HepG2 (cell line): ENCODE measurements at regions not wholly inside any gene's neighbourhood (a gene's known extent, or its start where the extent isn't known, plus 50 kb on each side); places are given as distances from the start of the nearest gene placed in this dataset.

Experiments
- ATAC-seq: fragments of 200-7000 bp; cut with Tn5 transposase; 3 replicates; pipeline ENCODE4 v1.9.1; 2020; ENCODE audit warnings: mild to moderate bottlenecking, moderate library complexity
- BruUV-seq: library from RNA; stranded (reverse); fragments of 400-500 nt; replicated peaks from 2 replicates; lab custom pipeline; 2021; lab: Mats Ljungman, UMichigan
- CTCF ChIA-PET: fragments of 300-600 bp; formaldehyde crosslinking; extraction: SDS; loops from one replicate; lab custom pipeline; 2021; ENCODE audit warnings: low total read pairs, inconsistent platforms, low intra/inter-chr PET ratio; lab: Yijun Ruan, JAX
- POLR2A ChIA-PET: fragments of 350-600 bp; sonication (Branson Sonifier 250); formaldehyde crosslinking; loops from one replicate; lab custom pipeline; 2020; ENCODE audit warnings: antibody characterized with exemption, inconsistent platforms; lab: Yijun Ruan, JAX
- DNase-seq: peaks from one replicate; pipeline ENCODE4 v3.0.0-alpha.2; 2015; ENCODE audit warnings: low spot score
- FAIRE-seq: peaks from 3 replicates; lab custom pipeline; 2011; peaks lifted over from hg19 to GRCh38; lab: Jason Lieb, UNC
- H2AFZ ChIP-seq: one replicate; pipeline ENCODE4 v1.6.1; 2011; ENCODE audit warnings: low read length, inconsistent platforms
- H3K27ac ChIP-seq: fragments of 300-600 bp; 3 replicates; pipeline ENCODE4 v1.8.0; 2011; ENCODE audit warnings: mixed run types, mild to moderate bottlenecking, mixed read lengths, low read length, inconsistent platforms; ENCODE audit not compliant: insufficient read depth; ENCODE audit errors: extremely low read length
- H3K27me3 ChIP-seq, 2 experiments: fragments of 200-600 bp in 1 of 2; 2 replicates in 1 of 2; 3 replicates in 1 of 2; pipeline versions ENCODE4 v1.6.0 to v1.8.0; 2011; ENCODE audit warnings: low read length in 2 of 2, mild to moderate bottlenecking in 2 of 2, moderate library complexity in 2 of 2, inconsistent platforms in 1 of 2; ENCODE audit not compliant: insufficient read depth in 2 of 2, control insufficient read depth in 1 of 2
- H3K36me3 ChIP-seq, 2 experiments: fragments of 200-600 bp in 1 of 2; replicated peaks in 1 of 2; 2 replicates in 1 of 2; 3 replicates in 1 of 2; pipeline versions ENCODE4 v1.5.1 to v1.8.0; 2011; ENCODE audit warnings: low read length in 2 of 2, inconsistent platforms in 1 of 2; ENCODE audit not compliant: insufficient read depth in 2 of 2, control insufficient read depth in 1 of 2
- H3K4me1 ChIP-seq: 2 replicates; pipeline ENCODE4 v1.5.1; 2012; ENCODE audit warnings: low read length, inconsistent platforms; ENCODE audit not compliant: insufficient read depth
- H3K4me2 ChIP-seq: 2 replicates; pipeline ENCODE4 v1.6.0; 2011; ENCODE audit warnings: low read depth, low read length, inconsistent platforms
- H3K4me3 ChIP-seq, 3 experiments: fragments of 200-600 bp in 1 of 3; sonication (generic), shearing (Covaris generic) in 1 of 3; replicated peaks in 1 of 3; 2 replicates each; pipeline ENCODE4 v1.5.1; 2011 to 2016; ENCODE audit warnings: low read length in 3 of 3, inconsistent platforms in 2 of 3, low read depth in 2 of 3, mild to moderate bottlenecking in 2 of 3, control low read depth in 1 of 3, mixed read lengths in 1 of 3; ENCODE audit not compliant: insufficient read depth in 1 of 3
- H3K79me2 ChIP-seq: one replicate; pipeline ENCODE4 v1.6.1; 2011; ENCODE audit warnings: low read length, inconsistent platforms; ENCODE audit not compliant: insufficient read depth
- H3K9ac ChIP-seq: 2 replicates; pipeline ENCODE4 v1.6.0; 2011; ENCODE audit warnings: mild to moderate bottlenecking, low read depth, low read length, inconsistent platforms; ENCODE audit not compliant: insufficient read depth
- H3K9me3 ChIP-seq: 2 replicates; pipeline ENCODE4 v1.5.1; 2012; ENCODE audit warnings: mild to moderate bottlenecking, low read length
- H4K20me1 ChIP-seq: 2 replicates; pipeline ENCODE4 v1.6.0; 2011; ENCODE audit warnings: inconsistent platforms, mild to moderate bottlenecking, low read length, moderate library complexity; ENCODE audit not compliant: insufficient read depth
- EP300 ChIP-seq, 3 experiments: sonication (generic) in 1 of 3; formaldehyde crosslinking in 1 of 3; IDR thresholded peaks; 2 replicates each; pipeline versions ENCODE4 v1.5.1 to v1.6.1; 2011 to 2020; ENCODE audit warnings: low read depth in 2 of 3, low read length in 2 of 3, borderline replicate concordance in 1 of 3, improper control_type of control experiment in 1 of 3, mild to moderate bottlenecking in 1 of 3, missing genetic modification reagents in 1 of 3, moderate library complexity in 1 of 3
- PAX8 ChIP-seq: sonication (generic); formaldehyde crosslinking; IDR thresholded peaks from 2 replicates; pipeline ENCODE4 v1.8.0; 2022; ENCODE audit warnings: mild to moderate bottlenecking, missing genetic modification reagents, borderline replicate concordance
- TRAFD1 ChIP-seq: sonication (generic); formaldehyde crosslinking; IDR thresholded peaks from 2 replicates; pipeline ENCODE4 v1.5.1; 2020; ENCODE audit warnings: missing genetic modification reagents, mild to moderate bottlenecking, borderline replicate concordance
- ZNF337 ChIP-seq: sonication (generic); formaldehyde crosslinking; IDR thresholded peaks from 2 replicates; pipeline ENCODE4 v1.5.1; 2020; ENCODE audit warnings: missing genetic modification reagents, low read depth, mild to moderate bottlenecking, borderline replicate concordance
- WGBS: methylation state at CpG from one replicate; pipeline ENCODE4 v1.1.6; 2017; ENCODE audit warnings: low lambda C conversion rate; 5-methylcytosine and 5-hydroxymethylcytosine counted together
- in situ Hi-C: cut with HindIII; loops from 2 replicates; pipeline ENCODE4 v1.10.0; 2017; ENCODE audit warnings: low pct_unique_long_range_greater_than_20kb; ENCODE audit not compliant: extremely low pct_ligation_motif_present
- intact Hi-C: fragments of 100-400 bp; cut with micrococcal nuclease; formaldehyde crosslinking; loops from one replicate; pipeline ENCODE4 v1.10.0; 2022; ENCODE audit not compliant: unreplicated experiment

GRCh38 chr10:71045936-71046335 lies 157.6 kb upstream of the PCBD1 start (continued):
- no peak for TF ChIP-seq TRAFD1 (CRISPR knock-in tag)

- FAIRE-seq (no peak), ATAC-seq (no peak), DNase-seq (no peak)
- Histone ChIP-seq H3K4me3 (no peak overlapping the region), H3K27me3 (peaks cover 8 to 71% of the 10 kb centered on the region in 2 experiments; a peak in 4 of 5 replicates), H3K4me2 (no peak overlapping the region), H3K27ac (no peak overlapping the region), H4K20me1 (no peaks in the 10 kb centered on the region), H2AFZ (no peak overlapping the region), H3K4me1 (no peaks in the 10 kb centered on the region), H3K36me3 (no peaks in the 10 kb centered on the region), H3K9me3 (no peaks in the 10 kb centered on the region), H3K79me2 (no peaks in the 10 kb centered on the region), H3K9ac (no peak overlapping the region)
- no TSS peak for BruUV-seq
- TF ChIP-seq EP300 (IDR thresholded peaks at IDR 0.05; ENCODE audit: low read depth in 2 of 2, low read length in 2 of 2), result no peak
- TF ChIP-seq EP300 (CRISPR knock-in tag; IDR thresholded peaks at IDR 0.05; ENCODE audit: borderline replicate concordance), result no peak
- no peak for TF ChIP-seq PAX8
- no peak for TF ChIP-seq ZNF337 (CRISPR knock-in tag)
- POLR2A ChIA-PET, result no interaction called here
- in situ Hi-C loops (no loop called here), intact Hi-C loops (no loop called here)
- CTCF ChIA-PET, result no interaction called here
- 10% methylated on average over 4 of the region's 5 CpGs for WGBS
These were observed 158.4 kb upstream of the PCBD1 start for GRCh38 chr10:71046747-71047146.
